Fibroblast of peridontal ligament (primary cell): ENCODE measurements at regions not wholly inside any gene's neighbourhood (a gene's known extent, or its start where the extent isn't known, plus 50 kb on each side); places are given as distances from the start of the nearest gene placed in this dataset.
A peak's percentile ranks its signal among the peaks of the same experiment; 100 is the strongest.
"Not testable (repeated sequence)": the region's sequence is repeated elsewhere in the genome, so short reads cannot be mapped to it uniquely, and the experiment has no call there.

ENCODE experiments used
- DNase-seq: peaks from one replicate; pipeline ENCODE4 v3.0.0-alpha.2; 2010; ENCODE audit errors: extremely low read depth

DNA sequence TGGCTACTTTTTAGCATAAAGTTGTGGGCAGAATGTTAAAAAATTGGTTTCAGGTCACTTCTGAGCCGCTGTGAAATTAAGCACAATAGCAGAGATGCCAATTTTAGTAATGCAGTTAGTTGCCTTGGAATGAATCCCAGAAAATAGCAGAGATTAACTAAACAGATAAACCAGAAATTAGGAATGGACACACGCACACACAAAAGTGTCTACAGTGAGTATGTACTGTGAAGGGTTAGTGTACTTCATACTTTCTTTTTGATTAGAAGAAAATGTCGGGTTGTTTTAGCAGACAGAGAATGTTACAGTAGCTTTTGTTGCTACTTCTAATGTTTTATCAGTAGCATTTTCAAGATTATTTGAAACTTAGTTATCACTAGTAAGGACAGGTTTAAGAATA lies 106.7 kb downstream of the LEPR start:
- DNase-seq, result peak; percentile 54

DNA sequence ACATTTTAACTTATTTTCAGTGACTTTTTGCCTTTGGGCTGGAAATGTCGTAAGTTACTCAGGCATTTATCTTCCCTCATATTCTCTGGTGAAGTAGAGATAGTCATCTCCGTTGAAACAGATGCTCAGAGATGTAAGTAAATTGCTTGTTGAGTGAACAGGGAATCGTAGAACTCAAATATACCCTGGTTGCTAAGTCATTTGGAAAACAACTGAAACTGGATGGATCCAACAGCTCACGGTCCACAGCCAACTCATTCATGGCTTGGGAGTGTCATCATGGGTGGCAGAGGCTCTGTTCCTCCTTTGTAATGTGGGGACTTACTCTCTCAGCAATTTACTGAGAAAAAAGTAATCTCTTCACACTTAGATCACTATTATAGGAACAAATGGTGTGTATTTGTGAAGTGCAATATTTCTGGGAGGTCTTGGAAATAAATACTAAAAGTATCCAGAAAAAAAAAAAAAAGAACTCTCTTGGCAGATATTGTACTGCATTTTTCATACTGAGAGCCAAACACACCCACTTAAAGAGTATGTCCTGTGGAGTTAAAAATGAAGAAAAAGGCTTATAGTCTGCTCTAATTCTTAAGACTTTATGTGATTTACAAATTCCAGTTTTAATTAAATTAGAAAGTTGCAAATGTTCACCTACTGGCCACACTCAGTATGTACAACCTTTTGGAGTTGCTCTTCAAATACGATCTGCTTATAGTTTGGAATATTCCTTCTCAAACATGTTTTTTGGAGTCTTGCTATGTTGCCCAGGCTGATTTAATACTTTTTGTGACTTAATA lies 107.4 kb downstream of the LEPR start:
- no peak for DNase-seq

DNA sequence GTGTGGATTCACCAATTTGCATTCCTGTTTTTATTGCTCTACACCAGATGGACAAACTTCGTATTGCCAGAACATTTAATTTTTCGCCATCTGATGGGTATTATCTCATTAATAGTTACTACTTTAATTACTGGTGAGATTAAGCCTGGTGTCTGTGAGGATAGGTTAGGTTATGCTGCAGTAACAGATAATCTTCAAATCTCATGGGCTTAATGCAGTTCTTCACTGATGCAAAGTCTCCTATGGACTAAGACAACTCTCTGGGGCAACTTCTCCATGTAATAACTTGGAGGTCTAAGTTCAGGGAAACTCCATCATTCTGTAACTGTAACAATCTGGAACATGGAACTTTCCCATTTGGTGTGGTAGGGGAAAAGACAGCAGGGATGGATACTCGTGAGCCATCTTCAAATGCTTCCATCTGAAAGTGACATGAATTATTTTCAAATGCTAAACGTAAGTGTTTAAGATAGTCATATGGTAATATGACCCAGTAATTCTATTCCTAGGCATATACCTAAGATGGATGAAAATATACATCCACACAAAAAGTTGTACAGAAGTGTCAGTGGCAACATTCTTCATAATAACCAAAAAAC lies 111.6 kb downstream of the LEPR start:
- DNase-seq, result no peak

DNA sequence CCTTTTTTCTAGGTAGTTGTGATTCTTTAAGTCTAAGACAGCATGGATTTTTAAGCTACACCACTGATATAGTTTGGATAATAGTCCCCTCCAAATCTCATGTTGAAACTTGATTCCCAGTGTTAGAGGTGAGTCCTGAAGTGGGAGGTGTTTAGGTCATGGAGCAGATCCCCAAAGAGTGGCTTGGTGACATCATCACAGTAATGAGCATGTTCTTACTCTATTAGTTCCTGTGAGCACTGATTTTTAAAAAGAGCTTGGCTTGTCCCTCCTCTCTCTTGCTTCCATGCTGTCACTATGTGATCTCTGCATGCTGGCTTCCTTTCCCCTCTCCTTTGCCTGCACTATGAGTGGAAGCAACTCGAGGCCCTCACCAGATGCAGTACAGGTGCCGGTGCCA lies 115.5 kb downstream of the LEPR start:
- DNase-seq, result no peak

DNA sequence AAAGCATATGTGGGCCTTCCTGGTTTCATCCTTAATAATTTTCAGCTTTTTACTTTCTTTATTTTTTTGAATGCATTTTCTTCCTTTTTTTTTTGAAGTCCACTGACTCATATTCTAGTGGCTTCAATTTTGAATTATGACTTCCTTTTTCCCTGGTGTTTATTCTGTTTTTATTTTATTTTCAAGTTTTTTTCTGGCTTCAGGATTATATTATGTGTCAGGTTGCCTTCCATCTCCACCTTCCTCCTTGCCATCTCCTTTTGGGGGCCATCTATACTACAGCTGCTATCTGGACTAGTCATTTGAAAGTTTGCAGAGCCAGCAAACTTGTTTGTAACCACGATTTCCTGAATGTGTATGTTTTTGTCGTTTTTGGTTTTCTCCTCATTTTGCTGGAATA lies 117.6 kb downstream of the LEPR start:
- DNase-seq, result no peak

DNA sequence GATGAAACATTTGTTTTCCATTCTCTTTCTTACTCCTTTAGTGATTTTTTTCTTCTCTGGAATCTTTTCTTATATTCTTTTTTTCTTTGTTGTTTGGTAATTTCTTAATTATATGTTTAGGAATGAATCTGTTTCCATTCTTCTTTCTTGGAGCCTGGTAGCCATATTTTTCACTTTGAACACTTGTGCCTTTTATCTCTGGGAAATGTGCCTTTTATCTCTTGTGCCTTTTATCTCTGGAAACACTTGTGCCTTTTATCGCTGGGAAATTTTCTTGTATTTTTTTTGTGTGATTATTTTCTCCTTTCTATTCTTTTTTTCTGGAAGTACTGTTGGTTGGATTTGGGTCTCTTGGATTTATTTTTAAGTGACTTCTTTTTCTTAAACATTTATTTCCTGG lies 118.2 kb downstream of the LEPR start:
- no peak for DNase-seq

DNA sequence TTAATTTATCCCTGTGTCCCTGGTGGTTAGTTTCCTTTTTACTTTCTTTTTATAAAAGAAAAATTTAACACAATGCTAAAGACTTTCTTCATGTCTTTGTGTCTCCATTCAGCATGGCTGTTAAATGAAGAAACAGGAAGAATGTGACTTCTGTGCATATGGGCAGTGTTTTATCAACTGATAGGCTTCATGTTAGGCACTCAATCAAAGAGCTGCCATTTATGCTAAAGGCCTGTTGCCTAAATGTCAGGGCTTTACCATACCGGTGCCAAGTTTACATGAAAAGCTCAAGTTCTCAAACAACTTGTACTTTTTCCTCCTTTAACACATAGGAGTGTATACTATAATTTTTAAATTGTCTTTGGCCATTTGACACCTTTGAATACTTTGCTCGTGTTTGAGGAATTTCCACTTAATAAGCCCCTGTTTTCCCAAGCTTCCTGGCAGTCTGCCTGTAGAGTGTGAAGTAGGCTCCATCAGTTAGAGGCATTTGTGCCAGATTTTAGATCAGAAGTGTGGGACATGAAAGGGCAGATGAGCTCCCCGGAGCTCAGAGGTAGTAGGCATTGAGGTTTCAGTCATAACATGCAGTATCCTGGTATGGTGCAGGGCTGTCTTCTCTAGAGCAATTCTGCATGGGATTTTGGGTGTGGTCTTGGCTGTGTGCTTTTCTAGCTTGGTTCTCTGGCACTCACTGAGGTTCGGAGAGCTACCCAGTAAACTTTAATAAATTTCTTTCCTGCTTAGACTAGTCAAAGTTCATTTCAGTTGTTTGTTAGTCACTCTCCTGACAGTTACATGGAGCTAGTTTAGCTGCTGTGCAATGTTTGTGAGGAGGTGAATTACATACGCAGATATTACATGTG lies 119.0 kb downstream of the LEPR start:
- no peak for DNase-seq

DNA sequence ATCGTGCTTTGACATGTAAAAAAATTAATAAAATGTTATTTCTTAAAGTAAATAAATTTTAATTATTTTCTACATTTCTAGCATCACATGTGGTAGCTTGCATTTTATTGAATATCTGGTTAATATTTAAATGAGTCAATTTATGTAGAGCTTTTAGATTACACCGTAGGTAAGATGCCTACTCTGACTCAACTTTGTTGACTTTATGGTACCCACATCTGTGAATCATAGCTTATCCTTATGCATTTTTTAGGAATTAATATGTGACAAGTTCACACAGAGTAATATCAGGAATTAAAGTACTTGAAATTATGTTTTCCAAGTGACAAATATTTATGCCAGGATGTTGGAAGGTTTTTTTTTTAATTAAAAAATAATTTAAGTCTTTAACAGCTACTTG lies 120.7 kb downstream of the LEPR start:
- no peak for DNase-seq

DNA sequence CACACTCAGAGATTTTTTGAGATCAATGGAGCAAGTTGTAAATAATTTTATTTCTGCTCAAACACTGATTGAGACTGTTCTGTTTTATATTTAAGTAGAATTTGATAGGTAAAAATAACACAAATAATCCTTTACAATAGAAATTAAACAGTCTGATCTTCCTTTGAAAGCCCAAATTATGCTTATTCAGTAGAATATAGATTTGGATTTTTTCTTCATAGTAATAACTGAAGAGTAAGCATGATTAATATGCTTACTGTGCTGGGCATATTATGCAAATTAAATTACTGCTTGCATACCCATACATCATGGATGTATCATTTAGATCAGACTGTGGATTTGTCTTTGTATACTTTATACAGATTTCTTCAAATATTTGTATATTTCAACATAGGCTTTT lies 121.4 kb downstream of the LEPR start:
- no peak for DNase-seq

DNA sequence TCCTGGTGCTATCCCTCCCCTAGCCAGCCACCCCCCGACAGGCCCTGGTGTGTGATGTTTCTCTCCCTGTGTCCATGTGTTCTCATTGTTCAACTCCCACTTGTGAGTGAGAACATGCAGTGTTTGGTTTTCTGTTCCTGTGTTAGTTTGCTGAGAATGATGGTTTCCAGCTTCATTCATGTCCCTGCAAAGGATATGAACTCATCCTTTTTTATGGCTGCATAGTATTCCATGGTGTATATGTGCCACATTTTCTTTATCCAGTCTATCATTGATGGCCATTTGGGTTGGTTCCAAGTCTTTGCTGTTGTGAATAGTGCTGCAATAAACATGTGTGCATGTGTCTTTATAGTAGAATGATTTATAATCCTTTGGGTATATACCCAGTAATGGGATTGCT lies 122.1 kb downstream of the LEPR start:
- not testable (repeated sequence) for DNase-seq

DNA sequence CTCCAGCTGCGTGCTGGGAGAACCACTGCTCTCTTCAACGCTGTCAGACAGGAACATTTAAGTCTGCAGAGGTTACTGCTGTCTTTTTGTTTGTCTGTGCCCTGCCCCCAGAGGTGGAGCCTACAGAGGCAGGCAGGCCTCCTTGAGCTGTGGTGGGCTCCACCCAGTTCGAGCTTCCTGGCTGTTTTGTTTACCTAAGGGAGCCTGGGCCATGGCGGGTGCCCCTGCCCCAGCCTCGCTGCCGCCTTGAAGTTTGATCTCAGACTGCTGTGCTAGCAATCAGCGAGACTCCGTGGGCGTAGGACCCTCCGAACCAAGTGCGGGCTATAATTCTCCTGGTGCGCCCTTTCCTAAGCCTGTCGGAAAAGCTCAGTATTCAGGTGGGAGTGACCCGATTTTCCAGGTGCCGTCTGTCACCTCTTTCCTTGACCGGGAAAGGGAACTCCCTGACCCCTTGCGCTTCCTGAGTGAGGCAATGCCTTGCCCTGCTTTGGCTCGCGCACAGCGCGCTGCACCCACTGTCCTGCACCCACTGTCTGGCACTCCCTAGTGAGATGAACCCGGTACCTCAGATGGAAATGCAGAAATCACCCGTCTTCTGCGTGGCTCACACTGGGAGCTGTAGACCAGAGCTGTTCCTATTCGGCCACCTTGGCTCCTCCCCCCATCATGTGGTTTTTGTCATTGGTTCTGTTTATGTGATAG lies 130.0 kb downstream of the LEPR start:
- not testable (repeated sequence) for DNase-seq

DNA sequence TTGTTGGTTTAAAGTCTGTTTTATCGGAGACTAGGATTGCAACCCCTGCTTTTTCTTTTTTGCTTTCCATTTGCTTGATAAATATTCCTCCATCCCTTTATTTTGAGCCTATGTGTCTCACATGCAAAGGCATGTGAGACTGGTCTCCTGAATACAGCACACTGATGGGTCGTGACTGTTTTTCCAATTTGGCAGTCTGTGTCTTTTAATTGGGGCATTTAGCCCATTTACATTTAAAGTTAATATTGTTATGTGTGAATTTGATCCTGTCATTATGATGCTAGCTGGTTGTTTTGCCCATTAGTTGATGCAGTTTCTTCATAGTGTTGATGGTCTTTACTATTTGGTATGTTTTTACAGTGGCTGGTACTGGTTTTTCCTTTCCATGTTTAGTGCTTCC lies 132.0 kb downstream of the LEPR start:
- not testable (repeated sequence) for DNase-seq

DNA sequence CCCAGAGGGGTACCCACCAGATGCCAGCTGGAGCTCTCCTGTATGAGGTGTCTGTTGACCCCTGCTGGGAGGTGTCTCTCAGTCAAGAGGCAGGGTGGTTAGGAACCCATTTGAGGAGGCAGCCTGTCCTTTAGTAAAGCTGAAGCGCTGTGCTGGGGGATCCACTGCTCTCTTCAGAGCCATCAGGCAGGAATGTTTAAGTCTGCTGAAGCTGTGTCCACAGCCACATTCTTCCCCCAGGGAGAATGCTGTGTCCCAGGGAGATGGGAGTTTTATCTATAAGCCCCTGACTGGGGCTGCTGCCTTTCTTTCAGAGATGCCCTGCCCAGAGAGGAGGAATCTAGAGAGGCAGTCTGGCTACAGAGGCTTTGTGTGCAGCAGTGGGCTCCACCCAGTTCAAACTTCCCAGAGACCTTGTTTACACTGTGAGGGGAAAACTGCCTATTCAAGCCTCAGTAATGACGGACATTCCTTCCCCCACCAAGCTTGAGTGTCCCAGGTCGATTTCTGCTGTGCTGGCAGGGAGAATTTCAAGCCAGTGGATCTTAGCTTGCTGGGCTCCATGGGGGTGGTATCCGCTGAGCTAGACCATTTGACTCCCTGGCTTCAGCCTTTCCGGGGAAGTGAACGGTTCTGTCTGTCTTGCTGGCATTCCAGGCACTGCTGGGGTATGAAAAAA lies 133.8 kb downstream of the LEPR start:
- DNase-seq, result not testable (repeated sequence)

DNA sequence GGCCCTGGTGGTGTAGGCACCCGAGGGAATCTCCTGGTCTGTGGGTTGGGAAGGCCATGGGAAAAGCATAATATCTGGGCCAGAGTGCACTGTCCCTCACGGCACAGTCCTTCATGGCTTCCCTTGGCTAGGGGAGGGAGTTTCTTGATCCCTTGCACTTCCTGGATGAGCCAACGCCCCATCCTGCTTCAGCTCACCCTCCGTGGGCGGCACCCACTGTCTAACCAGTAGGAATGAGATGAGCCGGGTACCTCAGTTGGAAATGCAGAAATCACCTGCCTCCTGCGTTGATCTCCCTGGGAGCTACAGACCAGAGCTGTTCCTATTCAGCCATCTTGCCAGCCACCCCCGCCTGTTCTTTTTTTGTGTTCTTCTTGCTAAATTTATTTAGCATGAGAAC lies 134.4 kb downstream of the LEPR start:
- no peak for DNase-seq

DNA sequence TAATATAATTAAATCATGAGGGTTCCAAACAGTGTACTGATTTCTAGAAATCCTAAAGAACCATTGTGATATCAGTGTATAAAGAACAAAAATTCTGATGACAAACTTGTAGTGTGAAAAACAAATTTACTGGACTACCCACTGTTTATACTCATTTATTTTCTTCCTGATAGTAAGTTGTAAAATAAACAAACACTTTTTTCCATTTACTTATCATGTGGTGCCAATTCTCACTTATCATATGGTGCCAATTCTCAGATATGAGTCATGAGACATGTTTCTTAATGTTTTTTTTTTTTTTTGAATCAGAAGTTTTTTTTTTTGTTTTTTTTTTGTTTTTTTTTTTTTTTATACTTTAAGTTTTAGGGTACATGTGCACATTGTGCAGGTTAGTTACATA lies 137.7 kb downstream of the LEPR start:
- peak; percentile 60 for DNase-seq

DNA sequence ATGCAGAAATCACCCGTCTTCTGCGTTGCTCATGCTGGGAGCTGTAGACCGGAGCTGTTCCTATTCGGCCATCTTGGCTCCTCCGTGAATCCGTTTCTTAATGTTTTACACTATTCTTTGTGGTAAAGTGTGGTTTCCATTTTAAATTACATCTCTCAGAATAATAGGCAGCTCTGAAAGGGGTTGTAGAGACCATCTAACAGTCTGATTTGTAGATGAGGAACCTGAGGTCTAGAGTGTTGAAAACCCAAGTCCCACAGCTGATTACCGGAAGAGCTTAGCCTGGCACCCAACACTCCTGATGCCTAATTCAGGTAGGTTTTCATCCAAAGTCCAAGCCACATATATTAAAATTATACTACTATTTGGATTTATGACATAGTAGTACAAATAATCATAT lies 144.0 kb downstream of the LEPR start:
- DNase-seq, result no peak

DNA sequence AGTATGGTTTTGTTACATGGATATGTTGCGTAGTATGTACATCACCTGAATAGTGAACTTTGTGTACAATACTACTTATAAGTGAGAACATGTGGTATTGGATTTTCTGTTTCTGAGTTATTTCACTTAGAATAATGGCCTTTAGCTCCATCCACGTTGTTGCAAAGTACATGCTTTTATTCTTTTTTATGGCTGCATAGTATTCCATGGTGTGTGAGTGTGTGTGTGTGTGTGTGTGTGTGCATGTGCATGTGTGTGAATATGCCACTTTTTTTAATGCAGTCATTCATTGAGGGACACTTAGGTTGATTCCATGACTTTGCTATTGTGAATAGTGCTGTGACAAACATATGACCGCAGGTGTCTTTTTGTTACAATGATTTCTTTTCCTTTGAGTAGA lies 147.8 kb downstream of the LEPR start:
- DNase-seq, result no peak

DNA sequence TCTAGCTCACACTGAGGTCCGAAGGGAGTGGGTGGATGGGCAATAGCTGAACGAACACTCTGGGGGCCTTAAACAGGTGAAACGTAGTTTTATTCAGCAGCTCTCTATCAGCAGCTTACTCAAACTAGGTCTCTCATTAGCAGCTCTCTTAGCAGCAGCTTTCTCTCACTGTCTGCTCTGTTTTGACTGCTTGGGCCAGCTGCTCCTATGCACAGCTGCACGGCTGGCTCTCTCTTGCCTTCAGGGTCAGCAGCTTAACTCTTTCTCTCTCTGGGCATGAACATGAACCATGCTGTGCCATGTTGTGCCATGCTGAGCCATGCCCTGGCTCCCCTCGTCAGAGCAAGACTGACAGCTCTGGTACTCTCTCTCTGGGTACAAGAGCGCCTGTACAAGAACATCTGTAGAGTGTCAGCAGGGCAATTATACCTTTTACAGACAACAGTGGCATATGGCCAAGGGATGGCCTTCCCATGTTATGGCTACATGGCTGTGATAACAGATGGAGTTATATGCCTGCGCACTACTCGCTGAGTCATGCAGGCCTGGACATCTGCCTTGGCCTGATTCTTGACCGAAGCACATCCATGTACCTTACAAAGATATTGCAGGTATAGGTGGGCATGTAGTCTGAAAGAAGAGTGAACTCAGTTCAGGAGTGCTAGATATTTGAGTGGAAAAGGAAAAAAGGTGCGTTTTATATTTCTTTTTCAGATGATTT lies 152.4 kb downstream of the LEPR start:
- DNase-seq, result no peak

DNA sequence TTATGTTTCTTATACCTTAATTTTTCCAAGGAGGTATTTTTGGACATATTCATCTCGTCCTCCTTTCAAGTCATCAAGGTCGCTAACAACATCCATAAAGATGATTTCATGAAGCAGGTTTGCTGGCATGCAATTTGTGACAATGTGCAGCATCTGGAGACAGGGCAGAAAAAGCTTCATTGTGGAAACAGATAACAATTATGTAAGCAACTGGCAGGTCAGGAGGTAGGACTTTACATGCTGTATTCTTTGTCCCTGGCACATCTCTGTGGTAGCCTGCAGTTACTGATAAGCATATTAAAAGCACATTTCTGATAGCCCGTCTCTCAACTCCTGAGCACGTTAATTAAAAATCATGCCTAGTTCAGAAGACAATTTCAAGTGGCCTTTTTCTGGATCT lies 156.8 kb downstream of the LEPR start:
- DNase-seq, result no peak

DNA sequence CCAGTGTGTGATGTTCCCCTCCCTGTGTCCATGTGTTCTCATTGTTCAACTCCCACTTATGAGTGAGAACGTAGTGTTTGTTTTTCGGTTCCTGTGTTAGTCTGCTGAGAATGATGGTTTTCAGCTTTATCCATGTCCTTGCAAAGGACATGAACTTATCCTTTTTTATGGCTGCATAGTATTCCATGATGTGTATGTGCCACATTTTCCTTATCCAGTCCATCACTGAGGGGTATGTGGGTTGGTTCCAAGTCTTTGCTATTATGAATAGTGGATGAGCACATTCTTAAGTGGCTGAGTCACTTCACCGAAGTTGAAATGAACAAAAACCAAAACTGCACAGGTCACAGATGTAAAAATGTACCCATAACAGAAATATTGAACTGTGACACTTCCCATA lies 157.5 kb downstream of the LEPR start:
- not testable (repeated sequence) for DNase-seq

DNA sequence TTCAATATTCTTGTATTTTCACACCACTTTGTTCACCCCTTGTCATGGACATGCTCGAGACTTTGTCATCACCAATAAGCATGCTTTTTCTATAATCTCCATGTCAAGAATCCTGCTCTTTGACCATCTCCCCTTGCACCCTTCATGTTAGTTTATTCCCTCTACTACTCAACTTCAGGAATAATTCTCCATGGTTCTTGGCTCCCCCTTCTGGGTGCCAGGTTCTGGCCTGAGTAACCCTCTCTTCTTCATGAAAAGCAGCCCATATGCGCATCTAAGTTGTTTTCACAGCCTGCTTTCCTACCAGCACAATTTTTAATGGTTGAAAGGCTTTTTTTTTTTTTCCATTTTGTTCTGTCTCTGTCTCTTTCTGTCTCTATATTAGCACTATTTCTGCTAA lies 160.7 kb downstream of the LEPR start:
- DNase-seq, result peak; percentile 31
